ENCODE measurements at regions not wholly inside any gene's neighbourhood (a gene's known extent, or its start where the extent isn't known, plus 50 kb on each side); places are given as distances from the start of the nearest gene placed in this dataset.

GRCh38 chr7:142353147-142354060, 95.5 kb upstream of the PRSS58 start:
- no peak for TF ChIP-seq CTCF (IDR thresholded peaks at IDR 0.05; ENCODE audit: insufficient read depth, low read depth, low read length)
- DNase-seq (ENCODE audit: low read depth) = no peak
- H3K4me3 ChIP-seq (ENCODE audit: low read depth, low read length) = no peak overlapping the region

- no peak overlapping the region for H3K4me3 ChIP-seq (ENCODE audit: low read depth, low read length)
- DNase-seq (ENCODE audit: low read depth) = peak; percentile 32
- TF ChIP-seq CTCF (IDR thresholded peaks at IDR 0.05; ENCODE audit: insufficient read depth, low read depth, low read length) = no peak
Observed at GRCh38 chr7:142352543-142352942, 94.7 kb upstream of the PRSS58 start.

GRCh38 chr7:142351145-142351544, 93.3 kb upstream of the PRSS58 start:
- TF ChIP-seq CTCF (IDR thresholded peaks at IDR 0.05; ENCODE audit: insufficient read depth, low read depth, low read length) = no peak
- DNase-seq (ENCODE audit: low read depth) = no peak
- H3K4me3 ChIP-seq (ENCODE audit: low read depth, low read length) = no peak overlapping the region

- TF ChIP-seq CTCF (IDR thresholded peaks at IDR 0.05; ENCODE audit: insufficient read depth, low read depth, low read length) = no peak
- DNase-seq (ENCODE audit: low read depth) = no peak
- H3K4me3 ChIP-seq (ENCODE audit: low read depth, low read length) = no peak overlapping the region
Observed at GRCh38 chr7:142349670-142350405, 92.0 kb upstream of the PRSS58 start.

GRCh38 chr7:142348921-142349405, 91.1 kb upstream of the PRSS58 start:
- H3K4me3 ChIP-seq (ENCODE audit: low read depth, low read length) = no peak overlapping the region
- no peak for TF ChIP-seq CTCF (IDR thresholded peaks at IDR 0.05; ENCODE audit: insufficient read depth, low read depth, low read length)
- DNase-seq (ENCODE audit: low read depth) = no peak

GRCh38 chr7:142348100-142348499, 90.2 kb upstream of the PRSS58 start:
- no peak for TF ChIP-seq CTCF (IDR thresholded peaks at IDR 0.05; ENCODE audit: insufficient read depth, low read depth, low read length)
- no peak for DNase-seq (ENCODE audit: low read depth)
- H3K4me3 ChIP-seq (ENCODE audit: low read depth, low read length) = no peak overlapping the region

All from fibroblast of villous mesenchyme (primary cell).